Neural cell (in vitro differentiated cells): ENCODE measurements at regions not wholly inside any gene's neighbourhood (a gene's known extent, or its start where the extent isn't known, plus 50 kb on each side); places are given as distances from the start of the nearest gene placed in this dataset.

ENCODE experiments used
- small RNA-seq, 3 experiments: library from RNA; depleted of rRNA; stranded (forward); fragments of <200 nt; gene quantifications; one replicate each; pipeline ENCODE3, GENCODE V24; 2012

Small RNA genes lying in the stretch of these regions (small RNA-seq; reads per million reads assigned to genes)
- gene RF00284 (0 to 0.07 (median 0) reads per million in 3 experiments), gene RNA5SP371 (0 reads per million in 3 experiments)
